Islet precursor cell (in vitro differentiated cells): ENCODE measurements at regions not wholly inside any gene's neighbourhood (a gene's known extent, or its start where the extent isn't known, plus 50 kb on each side); places are given as distances from the start of the nearest gene placed in this dataset.
"Not testable (repeated sequence)": the region's sequence is repeated elsewhere in the genome, so short reads cannot be mapped to it uniquely, and the experiment has no call there.

Source experiments
- DNase-seq: peaks from one replicate; pipeline ENCODE4 v3.0.0-alpha.2; 2018

GRCh38 chr6:149246691-149247384 lies 70.7 kb upstream of the TAB2 start:
- DNase-seq: no peak

DNA sequence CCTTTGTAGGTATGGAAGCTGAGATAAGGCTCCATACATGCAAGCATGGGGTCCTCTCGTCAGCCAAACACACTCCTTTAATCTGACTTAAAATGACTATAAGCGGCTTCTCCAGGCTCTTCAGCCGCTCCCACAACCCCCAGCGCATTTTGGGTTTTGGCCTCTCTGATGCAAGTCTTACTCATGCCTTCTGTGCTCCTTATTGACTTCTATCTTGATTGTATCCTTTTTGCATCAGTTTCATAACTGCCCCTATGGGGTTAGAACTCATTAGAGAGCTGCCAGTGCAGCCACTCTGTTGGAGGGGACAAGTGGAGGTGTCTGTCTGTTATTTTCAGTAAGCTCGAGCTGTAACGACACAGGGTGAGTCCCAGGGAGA lies 70.1 kb upstream of the TAB2 start:
- DNase-seq: no peak

GRCh38 chr6:149248263-149248662 lies 69.2 kb upstream of the TAB2 start:
- not testable (repeated sequence) for DNase-seq

- no peak for DNase-seq
These were observed 68.7 kb upstream of the TAB2 start for GRCh38 chr6:149248693-149249369.

DNA sequence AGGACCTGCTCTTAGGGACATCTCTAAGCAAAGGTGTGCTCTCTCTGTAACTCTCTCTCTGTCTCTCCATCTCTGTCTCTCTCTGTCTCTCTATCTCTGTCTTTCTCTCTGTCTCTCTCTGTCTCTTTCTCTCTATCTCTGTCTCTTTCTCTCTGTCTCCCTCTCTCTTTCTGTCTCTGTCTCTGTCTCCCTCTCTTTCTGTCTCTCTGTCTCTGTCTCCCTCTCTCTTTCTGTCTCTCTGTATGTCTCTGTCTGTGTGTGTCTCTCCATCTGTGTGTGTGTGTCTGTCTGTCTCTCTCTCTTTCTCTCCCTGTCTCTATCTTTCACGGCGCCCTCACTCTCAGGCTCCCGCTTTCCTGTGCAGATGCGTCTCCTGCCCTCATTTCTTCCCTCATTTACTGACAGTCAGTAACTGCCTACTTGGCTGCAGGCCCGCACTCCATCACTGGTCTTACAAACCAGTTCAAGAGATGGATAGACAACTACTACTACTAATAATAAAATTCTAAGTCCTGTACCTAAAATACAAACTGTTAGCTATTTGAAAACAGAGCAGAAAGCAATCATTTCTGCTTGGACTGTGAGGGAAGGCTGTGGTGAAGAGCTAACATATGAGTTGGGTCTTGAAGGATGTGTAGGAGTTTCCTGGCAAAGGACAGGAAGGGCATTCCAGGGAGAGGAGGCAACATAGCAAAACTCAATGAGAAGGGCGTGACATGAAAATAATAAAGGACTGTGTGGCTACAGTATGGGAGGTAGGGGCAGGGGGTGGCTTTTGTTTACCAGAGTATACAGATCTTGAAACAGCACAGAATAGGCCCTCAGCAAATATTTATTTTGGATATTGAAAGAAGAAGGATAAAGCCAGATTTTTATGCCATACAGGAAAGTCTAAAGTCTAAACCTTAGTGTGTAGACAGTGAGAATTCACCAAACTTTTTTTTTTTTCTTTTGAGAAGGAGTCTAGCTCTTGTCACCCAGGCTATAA lies 67.8 kb upstream of the TAB2 start:
- no peak for DNase-seq

DNA sequence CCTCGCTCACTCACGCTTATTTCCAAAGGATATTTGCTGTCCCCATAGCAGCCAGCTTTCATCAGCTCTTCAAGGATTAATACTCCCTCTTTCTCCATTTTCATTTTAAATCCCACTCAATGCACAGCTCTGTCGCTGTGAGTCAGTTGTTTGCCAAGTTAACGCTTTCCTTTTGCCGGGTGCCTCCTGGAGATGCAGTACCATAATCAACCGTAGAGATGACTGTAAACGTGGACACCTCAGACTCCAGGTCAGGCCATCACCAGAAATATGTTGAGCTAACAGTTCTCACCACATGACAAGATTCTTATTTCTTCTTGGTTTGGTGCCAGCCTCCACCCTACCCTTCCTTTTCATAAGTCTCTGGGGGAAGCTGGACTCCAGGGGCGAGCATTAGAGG lies 66.6 kb upstream of the TAB2 start:
- no peak for DNase-seq

- no peak for DNase-seq
These were observed 64.9 kb upstream of the TAB2 start for GRCh38 chr6:149252622-149253021.

DNA sequence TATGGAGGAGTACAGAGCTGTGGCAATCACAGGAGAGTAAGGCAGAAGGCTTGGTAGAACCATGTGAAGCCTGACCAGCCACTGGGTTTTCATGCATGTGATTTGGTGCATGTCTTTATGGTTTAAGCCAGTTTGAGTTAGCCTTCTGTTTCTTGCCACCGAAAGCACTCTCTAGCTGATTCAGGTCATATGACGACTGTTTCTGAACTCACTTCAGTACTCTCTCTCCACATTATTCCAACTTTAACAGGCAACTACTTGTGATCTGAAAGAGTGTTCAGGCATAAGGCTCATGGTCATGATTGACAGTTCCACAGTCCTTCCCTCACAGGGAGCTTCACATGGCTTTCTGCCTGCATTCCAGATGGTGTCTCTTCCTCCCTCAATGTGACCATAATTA lies 63.3 kb upstream of the TAB2 start:
- DNase-seq: no peak

- no peak for DNase-seq
These were observed 57.8 kb upstream of the TAB2 start for GRCh38 chr6:149259753-149260152.

DNA sequence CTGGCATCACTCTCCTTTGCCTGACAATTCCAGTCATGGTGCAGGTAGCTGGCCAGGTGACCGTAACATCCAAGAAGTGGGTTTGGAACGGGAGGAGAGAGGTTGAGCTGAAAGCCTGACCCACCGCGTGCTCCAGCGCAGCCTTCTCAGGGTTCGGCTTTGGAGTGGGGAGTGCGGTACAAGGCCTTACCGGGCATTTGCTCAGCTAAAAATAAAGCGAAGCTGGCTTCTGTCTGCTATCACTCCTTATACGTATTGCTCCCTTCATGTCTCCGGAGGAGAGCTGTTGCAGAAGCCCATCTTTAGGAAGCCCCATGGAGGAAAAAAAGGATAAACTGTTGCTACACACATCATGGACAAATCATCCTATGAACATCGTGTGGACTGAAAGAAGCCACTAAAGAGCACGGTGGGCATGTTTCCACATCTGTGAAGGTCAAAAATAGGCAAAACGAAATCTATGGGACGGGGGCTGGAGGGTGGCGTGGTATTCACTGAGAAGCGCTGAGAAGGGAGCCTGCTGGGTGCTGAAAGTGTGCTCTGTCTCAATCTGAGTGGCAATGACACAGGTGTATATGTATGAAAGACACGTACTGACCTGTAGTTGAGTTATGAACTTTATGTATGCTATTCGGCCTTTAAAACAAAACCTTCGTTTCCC lies 57.2 kb upstream of the TAB2 start:
- no peak for DNase-seq

- no peak for DNase-seq
These were observed 56.0 kb upstream of the TAB2 start for GRCh38 chr6:149261364-149262040.

GRCh38 chr6:149263321-149263720 lies 54.2 kb upstream of the TAB2 start:
- no peak for DNase-seq

DNA sequence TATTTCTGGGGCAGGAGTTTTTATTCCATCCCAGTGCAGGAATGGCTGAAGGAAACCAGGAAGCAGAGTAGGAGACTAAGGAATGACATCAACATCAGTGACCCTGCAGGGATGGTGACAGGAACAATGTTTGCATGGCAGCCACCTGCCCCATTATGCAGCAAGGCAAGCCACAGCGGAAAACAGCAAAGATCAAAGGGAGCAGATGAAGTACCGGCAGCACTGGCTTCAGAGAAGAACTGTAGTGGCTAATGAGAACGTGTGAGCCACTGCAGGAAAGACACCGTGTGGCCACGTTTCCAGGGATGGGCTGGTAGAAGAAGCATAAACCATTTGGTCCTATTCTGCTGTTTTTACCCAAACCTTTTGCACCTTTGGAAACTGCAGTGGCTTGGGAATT lies 52.9 kb upstream of the TAB2 start:
- DNase-seq: no peak

DNA sequence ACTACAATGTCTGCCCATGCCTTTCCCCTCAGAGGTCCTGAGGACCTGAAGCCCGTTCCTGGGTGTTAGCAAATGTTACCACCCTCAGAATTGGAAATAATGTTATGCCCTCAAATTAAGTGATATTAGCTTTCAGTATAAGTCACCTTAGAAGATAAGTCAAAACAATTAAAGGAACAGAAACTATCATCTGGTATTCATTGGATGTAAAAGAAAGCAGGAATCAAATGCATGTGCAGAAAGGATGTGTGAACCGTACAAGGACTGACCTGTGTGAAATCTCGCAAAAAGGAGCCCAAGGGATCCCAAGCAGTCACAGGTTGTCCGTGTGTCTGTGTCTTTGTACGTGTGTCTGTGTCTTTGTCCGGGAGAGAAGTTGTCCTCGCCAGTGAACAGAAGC lies 51.6 kb upstream of the TAB2 start:
- DNase-seq: no peak

DNA sequence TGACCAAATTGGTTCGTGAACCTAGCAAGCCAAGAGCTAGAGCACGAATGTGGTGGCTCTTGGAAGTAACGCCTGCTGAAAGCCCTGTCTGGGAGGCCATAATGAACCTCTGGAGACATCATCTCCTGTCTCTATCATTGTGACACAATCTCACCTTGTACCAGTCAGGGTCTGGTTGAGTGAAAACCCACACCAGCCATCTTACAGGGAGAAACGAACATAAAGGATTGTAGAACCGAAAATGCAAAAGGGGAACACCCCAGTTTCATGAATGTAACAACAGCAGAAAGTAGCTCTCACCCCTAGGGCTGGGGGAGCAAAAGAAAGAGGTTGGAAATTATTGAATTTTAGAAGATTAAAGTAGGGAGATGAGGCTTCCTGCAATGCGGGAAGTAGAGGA lies 50.9 kb upstream of the TAB2 start:
- no peak for DNase-seq

- DNase-seq: no peak
These were observed 50.4 kb upstream of the TAB2 start for GRCh38 chr6:149267072-149267471.

- DNase-seq: no peak
These were observed 49.9 kb upstream of the TAB2 start for GRCh38 chr6:149267513-149268043.
